Testis (tissue), 2 donors: ENCODE measurements at regions not wholly inside any gene's neighbourhood (a gene's known extent, or its start where the extent isn't known, plus 50 kb on each side); places are given as distances from the start of the nearest gene placed in this dataset.

Source experiments
- DNase-seq: peaks from one replicate; pipeline ENCODE4 v3.0.0-alpha.2; 2019
- H3K27ac ChIP-seq, 2 donors: fragments of 200-600 bp; sonication (generic); one replicate each; pipeline ENCODE4 v1.5.1; 2019
- H3K27me3 ChIP-seq: fragments of 200-600 bp; sonication (generic); one replicate; pipeline ENCODE4 v1.5.1; 2019
- H3K36me3 ChIP-seq: fragments of 200-600 bp; sonication (generic); one replicate; pipeline ENCODE4 v1.5.1; 2017; ENCODE audit warnings: low read depth; ENCODE audit errors: missing control alignments
- H3K4me1 ChIP-seq: fragments of 200-600 bp; sonication (generic); one replicate; pipeline ENCODE4 v1.5.1; 2019
- H3K4me3 ChIP-seq, 2 donors: fragments of 200-600 bp; sonication (generic); one replicate each; pipeline ENCODE4 v1.5.1; 2017 to 2019
- H3K9me3 ChIP-seq: fragments of 200-600 bp; sonication (generic); one replicate; pipeline ENCODE4 v1.5.1; 2017
- CTCF ChIP-seq, 3 experiments: fragments of 450-650 bp in 2 of 3; fragments of 200-600 bp in 1 of 3; sonication (generic) in 1 of 3; IDR thresholded peaks; one replicate each; pipeline ENCODE4 v1.5.1; 2016 to 2019; ENCODE audit warnings: antibody characterized with exemption in 3 of 3, mild to moderate bottlenecking in 2 of 3, moderate library complexity in 1 of 3
- POLR2A ChIP-seq: fragments of 450-650 bp; IDR thresholded peaks from one replicate; pipeline ENCODE4 v1.6.1; 2017; ENCODE audit warnings: antibody characterized with exemption, mild to moderate bottlenecking, moderate library complexity
- WGBS, 2 donors: methylation state at CpG; one replicate each; pipeline ENCODE4 v1.1.5; 2018; 5-methylcytosine and 5-hydroxymethylcytosine counted together
- intact Hi-C: fragments of 100-400 bp; cut with DNase I; formaldehyde crosslinking; loops from one replicate; pipeline ENCODE4 v1.15.1; 2023; ENCODE audit warnings: low total_unique reads

GRCh38 chr17:79541056-79541850 lies 69.6 kb downstream of the RBFOX3 start:
- Histone ChIP-seq H3K27ac (no peak overlapping the region), H3K27me3 (no peaks in the 10 kb centered on the region), H3K36me3 (no peaks in the 10 kb centered on the region), H3K4me1 (no peaks in the 10 kb centered on the region), H3K4me3 (no peak overlapping the region), H3K9me3 (no peaks in the 10 kb centered on the region)
- intact Hi-C loops = no loop called here
- no peak for TF ChIP-seq POLR2A
- no peak for DNase-seq
- 87 to 96% methylated on average over 15 of the region's 15 CpGs for WGBS, 2 donors

GRCh38 chr17:79539944-79540705 lies 70.7 kb downstream of the RBFOX3 start:
- intact Hi-C loops = no loop called here
- no peak for DNase-seq
- WGBS, 2 donors = 77 to 78% methylated on average over 24 to 25 of the region's 25 CpGs
- H3K36me3 ChIP-seq = no peaks in the 10 kb centered on the region
- H3K27me3 ChIP-seq = no peaks in the 10 kb centered on the region
- no peaks in the 10 kb centered on the region for H3K9me3 ChIP-seq
- TF ChIP-seq POLR2A (no peak), CTCF (IDR thresholded peaks at IDR 0.05) (no peak)
- H3K27ac ChIP-seq = no peak overlapping the region
- no peak overlapping the region for H3K4me3 ChIP-seq
- no peaks in the 10 kb centered on the region for H3K4me1 ChIP-seq

GRCh38 chr17:79538291-79538690 lies 72.6 kb downstream of the RBFOX3 start:
- Histone ChIP-seq H3K4me1 (no peaks in the 10 kb centered on the region), H3K4me3 (no peak overlapping the region), H3K36me3 (no peaks in the 10 kb centered on the region), H3K9me3 (no peaks in the 10 kb centered on the region), H3K27me3 (no peaks in the 10 kb centered on the region), H3K27ac (no peak overlapping the region)
- 92 to 98% methylated on average over 6 of the region's 6 CpGs for WGBS, 2 donors
- intact Hi-C loops = no loop called here
- DNase-seq = no peak
- TF ChIP-seq CTCF (IDR thresholded peaks at IDR 0.05) = no peak
- no peak for TF ChIP-seq POLR2A

- Histone ChIP-seq H3K4me1 (no peaks in the 10 kb centered on the region), H3K27me3 (no peaks in the 10 kb centered on the region), H3K27ac (no peak overlapping the region), H3K36me3 (no peaks in the 10 kb centered on the region), H3K9me3 (no peaks in the 10 kb centered on the region), H3K4me3 (no peak overlapping the region)
- TF ChIP-seq POLR2A = no peak
- no peak for TF ChIP-seq CTCF (IDR thresholded peaks at IDR 0.05)
- intact Hi-C loops = no loop called here
- WGBS, 2 donors = 84 to 97% methylated on average over 3 to 4 of the region's 4 CpGs
- DNase-seq = no peak
Observed at GRCh38 chr17:79537686-79538085, 73.2 kb downstream of the RBFOX3 start.

- TF ChIP-seq POLR2A (no peak), CTCF (IDR thresholded peaks at IDR 0.05) (no peak)
- H3K27ac ChIP-seq = no peak overlapping the region
- intact Hi-C loops = no loop called here
- H3K36me3 ChIP-seq = no peaks in the 10 kb centered on the region
- WGBS, 2 donors = 85 to 88% methylated on average over 7 of the region's 7 CpGs
- no peaks in the 10 kb centered on the region for H3K9me3 ChIP-seq
- no peaks in the 10 kb centered on the region for H3K4me1 ChIP-seq
- no peak overlapping the region for H3K4me3 ChIP-seq
- no peak for DNase-seq
- no peaks in the 10 kb centered on the region for H3K27me3 ChIP-seq
Observed at GRCh38 chr17:79537061-79537460, 73.8 kb downstream of the RBFOX3 start.
